Mesenchymal stem cell (in vitro differentiated cells and primary cell): ENCODE measurements at regions not wholly inside any gene's neighbourhood (a gene's known extent, or its start where the extent isn't known, plus 50 kb on each side); places are given as distances from the start of the nearest gene placed in this dataset.
A peak's percentile ranks its signal among the peaks of the same experiment; 100 is the strongest.

ENCODE experiments used
- DNase-seq: peaks from one replicate; pipeline ENCODE4 v3.0.0-alpha.2; 2013
- H2AFZ ChIP-seq: one replicate; pipeline ENCODE4 v1.6.1; 2013; ENCODE audit warnings: low read depth, mild to moderate bottlenecking, control low read depth, inconsistent platforms, low read length, moderate library complexity
- H2AK5ac ChIP-seq: 2 replicates; pipeline ENCODE4 v1.6.1; 2013; ENCODE audit warnings: low read length, moderate library complexity, mild to moderate bottlenecking, inconsistent platforms; ENCODE audit not compliant: severe bottlenecking
- H2BK120ac ChIP-seq: one replicate; pipeline ENCODE4 v1.6.1; 2013; ENCODE audit warnings: low read depth, mild to moderate bottlenecking, inconsistent platforms, low read length, moderate library complexity
- H2BK12ac ChIP-seq, 2 experiments: one replicate each; pipeline ENCODE4 v1.6.1; 2013; ENCODE audit warnings: inconsistent platforms in 2 of 2, low read length in 2 of 2, mild to moderate bottlenecking in 2 of 2, moderate library complexity in 2 of 2, control low read depth in 1 of 2
- H2BK15ac ChIP-seq: one replicate; pipeline ENCODE4 v1.6.1; 2013; ENCODE audit warnings: mild to moderate bottlenecking, low read depth, inconsistent platforms; ENCODE audit not compliant: poor library complexity, severe bottlenecking
- H2BK5ac ChIP-seq: 2 replicates; pipeline ENCODE4 v1.6.1; 2013; ENCODE audit warnings: low read depth, mild to moderate bottlenecking, low read length, control low read depth, inconsistent platforms; ENCODE audit not compliant: poor library complexity, severe bottlenecking
- H3K14ac ChIP-seq, 2 experiments: one replicate each; pipeline ENCODE4 v1.6.1; 2013; ENCODE audit warnings: inconsistent platforms in 2 of 2, low read length in 2 of 2, control low read depth in 1 of 2, mild to moderate bottlenecking in 1 of 2, moderate library complexity in 1 of 2
- H3K18ac ChIP-seq, 2 experiments: one replicate each; pipeline ENCODE4 v1.6.1; 2013; ENCODE audit warnings: inconsistent platforms in 2 of 2, low read length in 2 of 2, control low read depth in 1 of 2, low read depth in 1 of 2, mild to moderate bottlenecking in 1 of 2
- H3K23ac ChIP-seq, 2 experiments: one replicate each; pipeline ENCODE4 v1.6.1; 2013; ENCODE audit warnings: inconsistent platforms in 2 of 2, low read length in 2 of 2, mild to moderate bottlenecking in 2 of 2, moderate library complexity in 2 of 2, control low read depth in 1 of 2
- H3K27ac ChIP-seq: 2 replicates; pipeline ENCODE4 v1.5.1; 2013; ENCODE audit warnings: mild to moderate bottlenecking, moderate library complexity, low read length, control low read depth, inconsistent platforms; ENCODE audit not compliant: poor library complexity, severe bottlenecking
- H3K27me3 ChIP-seq, 2 experiments: 2 replicates each; pipeline versions ENCODE4 v1.6.1 to v1.7.0; 2013; ENCODE audit warnings: low read length in 2 of 2, mild to moderate bottlenecking in 2 of 2, moderate library complexity in 2 of 2, control low read depth in 1 of 2, inconsistent platforms in 1 of 2; ENCODE audit not compliant: control insufficient read depth in 1 of 2, insufficient read depth in 1 of 2
- H3K36me3 ChIP-seq, 2 experiments: 2 replicates each; pipeline versions ENCODE4 v1.6.1 to v1.7.0; 2013; ENCODE audit warnings: low read length in 2 of 2, control low read depth in 1 of 2, inconsistent platforms in 1 of 2, low read depth in 1 of 2, mild to moderate bottlenecking in 1 of 2; ENCODE audit not compliant: insufficient read depth in 2 of 2, control insufficient read depth in 1 of 2
- H3K4ac ChIP-seq, 2 experiments: one replicate each; pipeline ENCODE4 v1.6.1; 2013; ENCODE audit warnings: inconsistent platforms in 2 of 2, low read length in 2 of 2, mild to moderate bottlenecking in 2 of 2, moderate library complexity in 2 of 2, control low read depth in 1 of 2, low read depth in 1 of 2
- H3K4me1 ChIP-seq: 2 replicates; pipeline ENCODE4 v1.6.1; 2013; ENCODE audit warnings: low read depth, low read length, control low read depth; ENCODE audit not compliant: control insufficient read depth, insufficient read depth
- H3K4me2 ChIP-seq: 2 replicates; pipeline ENCODE4 v1.6.1; 2013; ENCODE audit warnings: low read length, mild to moderate bottlenecking, inconsistent platforms; ENCODE audit not compliant: poor library complexity, severe bottlenecking
- H3K4me3 ChIP-seq, 2 experiments: 2 replicates each; pipeline versions ENCODE4 v1.5.1 to v1.7.0; 2013; ENCODE audit warnings: low read length in 2 of 2, mild to moderate bottlenecking in 2 of 2, control low read depth in 1 of 2, low read depth in 1 of 2; ENCODE audit not compliant: insufficient read depth in 1 of 2
- H3K79me1 ChIP-seq: replicated peaks from 2 replicates; pipeline ENCODE4 v1.6.1; 2013; ENCODE audit warnings: mild to moderate bottlenecking, control low read depth, low read length, inconsistent platforms; ENCODE audit not compliant: poor library complexity, severe bottlenecking
- H3K9ac ChIP-seq: 2 replicates; pipeline ENCODE4 v1.7.0; 2013; ENCODE audit warnings: mild to moderate bottlenecking, low read length, moderate library complexity
- H3K9me3 ChIP-seq: 2 replicates; pipeline ENCODE4 v1.7.0; 2013; ENCODE audit warnings: mild to moderate bottlenecking, low read length; ENCODE audit not compliant: control insufficient read depth
- H4K8ac ChIP-seq: one replicate; pipeline ENCODE4 v1.6.1; 2013; ENCODE audit warnings: inconsistent platforms, mild to moderate bottlenecking, low read length, moderate library complexity
- H4K91ac ChIP-seq: one replicate; pipeline ENCODE4 v1.6.1; 2013; ENCODE audit warnings: mild to moderate bottlenecking, low read length, inconsistent platforms
- WGBS: methylation state at CpG from one replicate; pipeline ENCODE4 v1.1.7; 2013; ENCODE audit warnings: mixed read lengths; 5-methylcytosine and 5-hydroxymethylcytosine counted together

DNA sequence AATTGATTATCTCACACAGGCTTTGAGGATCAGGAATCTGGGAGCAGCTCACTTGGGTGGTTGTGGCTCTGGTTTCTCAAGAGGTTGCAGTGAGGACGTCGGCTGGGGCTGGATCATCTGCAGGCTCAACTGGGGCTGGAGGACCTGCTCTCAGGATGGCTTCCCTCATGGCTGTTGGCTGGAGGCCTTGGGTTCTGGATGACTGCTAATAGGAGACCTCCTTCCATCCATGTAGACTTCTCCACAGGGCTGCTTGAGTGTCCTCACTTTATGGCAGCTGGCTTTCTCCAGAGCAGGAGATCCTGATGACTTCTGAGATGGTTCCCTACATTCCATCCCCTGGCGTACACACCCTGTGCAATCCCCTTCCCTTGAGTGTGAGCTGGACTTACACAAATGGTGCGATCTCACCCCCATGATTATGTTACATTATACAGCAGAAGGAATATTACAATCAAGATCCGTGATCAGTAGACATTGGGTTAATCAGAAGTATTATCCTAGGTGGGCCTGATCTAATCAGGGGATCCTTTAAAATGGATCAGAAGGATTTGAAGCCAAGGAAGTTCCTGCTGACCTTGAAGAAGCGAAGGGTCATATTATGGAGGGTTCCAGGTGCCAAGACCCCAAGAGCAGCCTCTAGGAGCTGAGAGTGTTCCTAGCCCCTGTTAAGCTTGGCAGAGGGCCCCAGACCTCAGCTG is 122.2 kb downstream of the CXCL12 start:
- Histone ChIP-seq H4K8ac (no peak overlapping the region), H4K91ac (no peak overlapping the region), H3K27ac (no peak overlapping the region), H2BK12ac (no peak overlapping the region), H3K18ac (no peak overlapping the region), H3K14ac (no peak overlapping the region), H3K4ac (no peak overlapping the region), H2AFZ (no peak overlapping the region), H3K4me1 (peaks cover 21% of the 10 kb centered on the region), H2AK5ac (no peak overlapping the region), H3K27me3 (peaks cover 0 to 10% of the 10 kb centered on the region in 2 experiments), H3K9me3 (peaks cover 6% of the 10 kb centered on the region), H3K36me3 (no peaks in the 10 kb centered on the region), H3K79me1 (no peaks in the 10 kb centered on the region), H3K9ac (peak overlapping the region; percentile 72), H3K23ac (no peak overlapping the region), H2BK5ac (no peak overlapping the region), H3K4me3 (no peak overlapping the region), H3K4me2 (no peak overlapping the region), H2BK120ac (no peak overlapping the region), H2BK15ac (no peak overlapping the region)
- 87% methylated on average over 6 of the region's 6 CpGs for WGBS
- no peak for DNase-seq

DNA sequence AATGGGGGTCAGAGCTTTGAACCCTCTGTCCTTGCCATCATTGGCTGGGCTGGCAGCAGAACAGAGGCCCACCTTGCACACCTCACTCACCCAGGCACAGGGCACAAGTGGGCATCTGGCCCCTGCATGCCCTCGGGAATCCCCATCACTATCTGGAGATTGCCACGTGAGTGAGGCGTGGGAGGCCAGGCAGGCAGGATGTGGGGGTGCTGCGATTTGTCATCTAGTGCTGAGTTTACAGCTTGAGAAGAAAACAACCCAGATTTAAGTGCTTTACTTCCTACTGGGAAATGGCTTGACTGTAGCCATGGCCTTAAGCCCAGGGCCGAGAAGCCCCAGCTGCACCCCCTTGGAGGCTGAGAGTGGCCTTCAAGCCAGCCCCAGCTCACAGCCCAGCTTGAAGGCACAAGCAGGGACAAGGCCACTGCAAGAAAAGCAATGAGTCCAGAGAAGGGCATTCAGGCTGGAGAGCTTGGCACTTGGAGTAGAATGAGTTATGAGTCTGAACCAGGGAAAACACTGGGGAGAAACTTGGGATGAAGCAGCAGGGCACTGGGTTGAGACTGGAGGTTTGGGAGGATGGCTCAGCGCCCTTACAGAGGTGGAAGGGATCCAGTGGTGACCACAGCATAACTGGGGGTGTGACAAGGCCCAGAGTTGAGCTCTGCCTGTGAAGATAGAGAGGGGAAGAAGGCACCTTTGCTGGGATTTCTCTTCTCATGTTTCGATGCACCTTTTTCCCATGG is 123.0 kb downstream of the CXCL12 start:
- Histone ChIP-seq H3K23ac (no peak overlapping the region), H3K9me3 (peaks cover 4% of the 10 kb centered on the region), H2BK5ac (no peak overlapping the region), H4K91ac (no peak overlapping the region), H3K4ac (no peak overlapping the region), H2AK5ac (no peak overlapping the region), H3K36me3 (no peaks in the 10 kb centered on the region), H3K4me3 (no peak overlapping the region), H2BK12ac (peak overlapping the region in 1 of 2 experiments; percentile 23), H3K4me1 (peaks cover 21% of the 10 kb centered on the region), H3K4me2 (no peak overlapping the region), H3K27ac (no peak overlapping the region), H4K8ac (no peak overlapping the region), H3K79me1 (no peaks in the 10 kb centered on the region), H3K27me3 (peaks cover 0 to 10% of the 10 kb centered on the region in 2 experiments), H2AFZ (no peak overlapping the region), H3K9ac (peak overlapping the region; percentile 71), H2BK15ac (no peak overlapping the region), H3K14ac (no peak overlapping the region), H3K18ac (peak overlapping the region in 1 of 2 experiments; percentile 70), H2BK120ac (no peak overlapping the region)
- 51% methylated on average over 6 of the region's 7 CpGs for WGBS
- peak; percentile 42 for DNase-seq

GRCh38 chr10:44261296-44261695 is 123.6 kb downstream of the CXCL12 start:
- H2AFZ ChIP-seq = no peak overlapping the region
- H2BK12ac ChIP-seq = peak overlapping the region in 1 of 2 experiments; percentile 23
- H3K27me3 ChIP-seq = peaks cover 0 to 10% of the 10 kb centered on the region in 2 experiments
- H3K4me1 ChIP-seq = peaks cover 21% of the 10 kb centered on the region
- no peak overlapping the region for H4K91ac ChIP-seq
- H3K4me2 ChIP-seq = no peak overlapping the region
- H3K36me3 ChIP-seq = no peaks in the 10 kb centered on the region
- no peak for DNase-seq
- H3K23ac ChIP-seq = no peak overlapping the region
- H3K4me3 ChIP-seq = no peak overlapping the region
- no peak overlapping the region for H2AK5ac ChIP-seq
- no peak overlapping the region for H4K8ac ChIP-seq
- H2BK15ac ChIP-seq = no peak overlapping the region
- H3K18ac ChIP-seq = peak overlapping the region in 1 of 2 experiments; percentile 70
- H2BK120ac ChIP-seq = no peak overlapping the region
- no peak overlapping the region for H3K14ac ChIP-seq
- peak overlapping the region; percentile 71 for H3K9ac ChIP-seq
- no peak overlapping the region for H2BK5ac ChIP-seq
- 73% methylated on average over 16 of the region's 16 CpGs for WGBS
- no peak overlapping the region for H3K4ac ChIP-seq
- H3K27ac ChIP-seq = no peak overlapping the region
- no peaks in the 10 kb centered on the region for H3K9me3 ChIP-seq
- H3K79me1 ChIP-seq = no peaks in the 10 kb centered on the region

DNA sequence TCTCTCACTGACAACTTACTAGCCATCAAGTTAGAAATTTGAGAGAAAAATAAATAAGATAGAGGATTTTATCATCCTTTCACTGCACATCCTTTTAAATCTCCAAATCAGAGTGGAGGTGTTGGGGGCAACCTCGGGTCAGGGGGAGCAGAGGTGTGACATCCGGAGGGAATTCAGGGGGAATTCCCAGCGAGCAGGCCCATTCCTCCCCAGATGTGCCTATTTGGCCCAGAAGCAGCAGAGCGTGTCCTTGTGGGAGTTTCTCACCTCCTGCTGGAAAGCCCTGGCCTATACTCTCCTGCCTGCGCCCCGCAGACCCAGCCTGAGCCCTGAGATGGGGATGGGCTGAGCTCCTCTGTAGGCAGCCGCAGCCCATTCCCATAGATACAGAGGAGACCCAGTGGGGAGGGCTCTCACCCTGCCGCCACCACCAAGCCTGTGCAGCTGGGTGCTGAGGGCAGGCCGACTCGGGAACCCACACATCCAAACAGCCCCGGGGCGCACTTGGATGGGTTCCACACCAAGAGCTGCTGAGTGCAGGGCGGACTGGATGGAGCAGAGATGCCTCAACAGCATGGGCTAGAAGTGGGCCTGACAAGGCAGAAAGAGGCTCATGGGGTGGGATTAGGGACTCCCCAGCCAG is 124.5 kb downstream of the CXCL12 start:
- H3K27ac ChIP-seq = no peak overlapping the region
- no peak overlapping the region for H3K18ac ChIP-seq
- no peak overlapping the region for H4K91ac ChIP-seq
- H3K9ac ChIP-seq = no peak overlapping the region
- no peak overlapping the region for H3K4me2 ChIP-seq
- H3K23ac ChIP-seq = peak overlapping the region in 1 of 2 experiments; percentile 51
- no peak overlapping the region for H3K14ac ChIP-seq
- H2BK15ac ChIP-seq = no peak overlapping the region
- no peak overlapping the region for H3K4ac ChIP-seq
- DNase-seq = no peak
- no peaks in the 10 kb centered on the region for H3K36me3 ChIP-seq
- no peaks in the 10 kb centered on the region for H3K79me1 ChIP-seq
- no peak overlapping the region for H2AK5ac ChIP-seq
- peaks cover 21% of the 10 kb centered on the region for H3K4me1 ChIP-seq
- H3K4me3 ChIP-seq = no peak overlapping the region
- peaks cover 0 to 10% of the 10 kb centered on the region in 2 experiments for H3K27me3 ChIP-seq
- no peak overlapping the region for H4K8ac ChIP-seq
- WGBS = 89% methylated on average over 13 of the region's 13 CpGs
- no peak overlapping the region for H2AFZ ChIP-seq
- H2BK12ac ChIP-seq = peak overlapping the region in 1 of 2 experiments; percentile 67
- no peak overlapping the region for H2BK120ac ChIP-seq
- H3K9me3 ChIP-seq = no peaks in the 10 kb centered on the region
- no peak overlapping the region for H2BK5ac ChIP-seq
